SK-N-SH (cell line): ENCODE measurements at regions not wholly inside any gene's neighbourhood (a gene's known extent, or its start where the extent isn't known, plus 50 kb on each side); places are given as distances from the start of the nearest gene placed in this dataset.

Experiments used
- CHD2 ChIP-seq: fragments of 150-350 bp; IDR thresholded peaks from 2 replicates; pipeline ENCODE4 v1.6.1; 2018; ENCODE audit warnings: low read length; ENCODE audit not compliant: partially characterized antibody
- EZH2phosphoT487 ChIP-seq: fragments of 200-600 bp; sonication (generic); IDR thresholded peaks from 2 replicates; pipeline ENCODE4 v1.6.1; 2017; ENCODE audit warnings: low read depth, mixed run types, mild to moderate bottlenecking, antibody characterized with exemption, moderate library complexity, borderline replicate concordance
- FOXM1 ChIP-seq: IDR thresholded peaks from 2 replicates; pipeline ENCODE4 v1.4.0; 2012; ENCODE audit warnings: low read depth, mild to moderate bottlenecking
- GATA2 ChIP-seq: sonication (generic); formaldehyde crosslinking; IDR thresholded peaks from 2 replicates; pipeline ENCODE4 v1.5.0; 2020; ENCODE audit warnings: mild to moderate bottlenecking, missing genetic modification reagents
- POLR2AphosphoS5 ChIP-seq: IDR thresholded peaks from 2 replicates; pipeline ENCODE4 v1.6.1; 2012; ENCODE audit warnings: low read depth, low read length
- RAD21 ChIP-seq: IDR thresholded peaks from 2 replicates; pipeline ENCODE4 v1.6.1; 2012; ENCODE audit warnings: mild to moderate bottlenecking, low read length
- RCOR1 ChIP-seq: fragments of 150-350 bp; IDR thresholded peaks from 2 replicates; pipeline ENCODE4 v1.6.1; 2017; ENCODE audit warnings: antibody characterized with exemption, low read length
- REST ChIP-seq: IDR thresholded peaks from 2 replicates; pipeline ENCODE4 v1.6.1; 2012; ENCODE audit warnings: mild to moderate bottlenecking, low read depth, low read length, moderate library complexity
- SIN3A ChIP-seq: IDR thresholded peaks from 2 replicates; pipeline ENCODE4 v1.6.1; 2012; ENCODE audit warnings: low read depth, mild to moderate bottlenecking, low read length, moderate library complexity, borderline replicate concordance
- TAF1 ChIP-seq: IDR thresholded peaks from 2 replicates; pipeline ENCODE4 v1.6.1; 2012; ENCODE audit warnings: low read depth, mild to moderate bottlenecking, low read length, moderate library complexity, borderline replicate concordance
- TEAD4 ChIP-seq: IDR thresholded peaks from 2 replicates; pipeline ENCODE4 v1.4.0; 2012; ENCODE audit warnings: mild to moderate bottlenecking, borderline replicate concordance; ENCODE audit not compliant: insufficient read depth
- TF ChIP-seq, protein P1 (sequence below): fragments of 200-600 bp; sonication (generic); IDR thresholded peaks from 2 replicates; pipeline ENCODE4 v1.6.1; 2017; ENCODE audit warnings: antibody characterized with exemption, mild to moderate bottlenecking, moderate library complexity
- TF ChIP-seq, protein P2 (sequence below): IDR thresholded peaks from 2 replicates; pipeline ENCODE4 v1.4.0; 2012; ENCODE audit warnings: low read depth, borderline replicate concordance
- TF ChIP-seq, protein P3 (sequence below): IDR thresholded peaks from 2 replicates; pipeline ENCODE4 v1.4.0; 2012; ENCODE audit warnings: low read depth, borderline replicate concordance

- no peak for TF ChIP-seq TAF1
- TF ChIP-seq, protein P1, sequence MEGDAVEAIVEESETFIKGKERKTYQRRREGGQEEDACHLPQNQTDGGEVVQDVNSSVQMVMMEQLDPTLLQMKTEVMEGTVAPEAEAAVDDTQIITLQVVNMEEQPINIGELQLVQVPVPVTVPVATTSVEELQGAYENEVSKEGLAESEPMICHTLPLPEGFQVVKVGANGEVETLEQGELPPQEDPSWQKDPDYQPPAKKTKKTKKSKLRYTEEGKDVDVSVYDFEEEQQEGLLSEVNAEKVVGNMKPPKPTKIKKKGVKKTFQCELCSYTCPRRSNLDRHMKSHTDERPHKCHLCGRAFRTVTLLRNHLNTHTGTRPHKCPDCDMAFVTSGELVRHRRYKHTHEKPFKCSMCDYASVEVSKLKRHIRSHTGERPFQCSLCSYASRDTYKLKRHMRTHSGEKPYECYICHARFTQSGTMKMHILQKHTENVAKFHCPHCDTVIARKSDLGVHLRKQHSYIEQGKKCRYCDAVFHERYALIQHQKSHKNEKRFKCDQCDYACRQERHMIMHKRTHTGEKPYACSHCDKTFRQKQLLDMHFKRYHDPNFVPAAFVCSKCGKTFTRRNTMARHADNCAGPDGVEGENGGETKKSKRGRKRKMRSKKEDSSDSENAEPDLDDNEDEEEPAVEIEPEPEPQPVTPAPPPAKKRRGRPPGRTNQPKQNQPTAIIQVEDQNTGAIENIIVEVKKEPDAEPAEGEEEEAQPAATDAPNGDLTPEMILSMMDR = no peak
- no peak for TF ChIP-seq POLR2AphosphoS5
- TF ChIP-seq CHD2 = no peak
- no peak for TF ChIP-seq REST
- no peak for TF ChIP-seq RAD21
- TF ChIP-seq, protein P2, sequence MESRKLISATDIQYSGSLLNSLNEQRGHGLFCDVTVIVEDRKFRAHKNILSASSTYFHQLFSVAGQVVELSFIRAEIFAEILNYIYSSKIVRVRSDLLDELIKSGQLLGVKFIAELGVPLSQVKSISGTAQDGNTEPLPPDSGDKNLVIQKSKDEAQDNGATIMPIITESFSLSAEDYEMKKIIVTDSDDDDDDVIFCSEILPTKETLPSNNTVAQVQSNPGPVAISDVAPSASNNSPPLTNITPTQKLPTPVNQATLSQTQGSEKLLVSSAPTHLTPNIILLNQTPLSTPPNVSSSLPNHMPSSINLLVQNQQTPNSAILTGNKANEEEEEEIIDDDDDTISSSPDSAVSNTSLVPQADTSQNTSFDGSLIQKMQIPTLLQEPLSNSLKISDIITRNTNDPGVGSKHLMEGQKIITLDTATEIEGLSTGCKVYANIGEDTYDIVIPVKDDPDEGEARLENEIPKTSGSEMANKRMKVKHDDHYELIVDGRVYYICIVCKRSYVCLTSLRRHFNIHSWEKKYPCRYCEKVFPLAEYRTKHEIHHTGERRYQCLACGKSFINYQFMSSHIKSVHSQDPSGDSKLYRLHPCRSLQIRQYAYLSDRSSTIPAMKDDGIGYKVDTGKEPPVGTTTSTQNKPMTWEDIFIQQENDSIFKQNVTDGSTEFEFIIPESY = no peak
- no peak for TF ChIP-seq TEAD4
- no peak for TF ChIP-seq SIN3A
- TF ChIP-seq EZH2phosphoT487 = no peak
- no peak for TF ChIP-seq RCOR1
- no peak for TF ChIP-seq GATA2 (CRISPR knock-in tag)
- TF ChIP-seq, protein P3, sequence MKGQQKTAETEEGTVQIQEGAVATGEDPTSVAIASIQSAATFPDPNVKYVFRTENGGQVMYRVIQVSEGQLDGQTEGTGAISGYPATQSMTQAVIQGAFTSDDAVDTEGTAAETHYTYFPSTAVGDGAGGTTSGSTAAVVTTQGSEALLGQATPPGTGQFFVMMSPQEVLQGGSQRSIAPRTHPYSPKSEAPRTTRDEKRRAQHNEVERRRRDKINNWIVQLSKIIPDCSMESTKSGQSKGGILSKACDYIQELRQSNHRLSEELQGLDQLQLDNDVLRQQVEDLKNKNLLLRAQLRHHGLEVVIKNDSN = no peak
- TF ChIP-seq FOXM1 = no peak
Observed at GRCh38 chr5:145244251-145244650, 590.9 kb downstream of the PRELID2 start.
